K562 (cell line): ENCODE measurements at regions not wholly inside any gene's neighbourhood (a gene's known extent, or its start where the extent isn't known, plus 50 kb on each side); places are given as distances from the start of the nearest gene placed in this dataset.

Experiments used
- ATAC-seq: fragments of 200-7000 bp; cut with Tn5 transposase; 3 replicates; pipeline ENCODE4 v1.9.1; 2020; ENCODE audit warnings: moderate library complexity
- BruUV-seq: library from RNA; stranded (reverse); fragments of 400-500 nt; replicated peaks from 2 replicates; lab custom pipeline; 2021; lab: Mats Ljungman, UMichigan
- CTCF ChIA-PET: fragments of 300-600 bp; formaldehyde crosslinking; extraction: SDS; loops from one replicate; lab custom pipeline; 2021; ENCODE audit warnings: low intra/inter-chr PET ratio; lab: Yijun Ruan, JAX
- POLR2A ChIA-PET: fragments of 300-600, 350-650 bp; sonication (Branson Sonifier 250); formaldehyde crosslinking; extraction: SDS; loops from one replicate; lab custom pipeline; 2021; ENCODE audit warnings: antibody characterized with exemption, inconsistent platforms; lab: Yijun Ruan, JAX
- DNase-seq, 4 experiments: peaks; one replicate each; pipeline versions ENCODE4 v3.0.0 to v3.0.0-alpha.2; 2011 to 2018; ENCODE audit warnings: low spot score in 3 of 4, mixed read lengths in 3 of 4; ENCODE audit errors: extremely low read depth in 1 of 4
- FAIRE-seq: peaks from 2 replicates; lab custom pipeline; 2011; peaks lifted over from hg19 to GRCh38; lab: Jason Lieb, UNC
- H2AFZ ChIP-seq: 2 replicates; pipeline ENCODE4 v1.6.0; 2011; ENCODE audit warnings: low read depth, low read length, control low read depth, inconsistent platforms
- H3K27ac ChIP-seq: fragments of 200-600 bp; 3 replicates; pipeline ENCODE4 v1.8.0; 2011; ENCODE audit warnings: low read depth, mild to moderate bottlenecking, control low read depth, inconsistent platforms, low read length, moderate library complexity, mixed read lengths; ENCODE audit errors: extremely low read depth
- H3K27me3 ChIP-seq, 2 experiments: fragments of 300-600 bp in 1 of 2; 2 replicates in 1 of 2; 3 replicates in 1 of 2; pipeline versions ENCODE4 v1.6.0 to v1.8.0; 2011; ENCODE audit warnings: inconsistent platforms in 2 of 2, low read length in 2 of 2, mild to moderate bottlenecking in 1 of 2, mixed read lengths in 1 of 2, moderate library complexity in 1 of 2; ENCODE audit not compliant: control insufficient read depth in 2 of 2, insufficient read depth in 2 of 2
- H3K36me3 ChIP-seq: fragments of 300-600 bp; 3 replicates; pipeline ENCODE4 v1.8.0; 2011; ENCODE audit warnings: mild to moderate bottlenecking, low read length, inconsistent platforms; ENCODE audit not compliant: control insufficient read depth, insufficient read depth
- H3K4me1 ChIP-seq, 2 experiments: fragments of 200-600 bp in 1 of 2; replicated peaks in 1 of 2; 2 replicates in 1 of 2; 3 replicates in 1 of 2; pipeline versions ENCODE4 v1.5.1 to v1.8.0; 2011; ENCODE audit warnings: inconsistent platforms in 2 of 2, low read length in 2 of 2, mild to moderate bottlenecking in 1 of 2, mixed read lengths in 1 of 2, moderate library complexity in 1 of 2; ENCODE audit not compliant: control insufficient read depth in 2 of 2, insufficient read depth in 2 of 2
- H3K4me2 ChIP-seq: 2 replicates; pipeline ENCODE4 v1.6.1; 2011; ENCODE audit warnings: low read length, control low read depth, inconsistent platforms, mixed read lengths; ENCODE audit not compliant: insufficient read depth
- H3K4me3 ChIP-seq: fragments of 200-600 bp; sonication (generic), shearing (Covaris generic); 2 replicates; pipeline ENCODE4 v1.5.1; 2016; ENCODE audit warnings: control low read depth, inconsistent platforms
- H3K79me2 ChIP-seq: fragments of 200-600 bp; 3 replicates; pipeline ENCODE4 v1.8.0; 2011; ENCODE audit warnings: low read length, inconsistent platforms; ENCODE audit not compliant: control insufficient read depth, insufficient read depth
- H3K9ac ChIP-seq, 2 experiments: 2 replicates each; pipeline versions ENCODE4 v1.6.0 to v1.6.1; 2011; ENCODE audit warnings: low read depth in 2 of 2, low read length in 2 of 2, control low read depth in 1 of 2, inconsistent platforms in 1 of 2, mild to moderate bottlenecking in 1 of 2, mixed read lengths in 1 of 2; ENCODE audit not compliant: insufficient read depth in 1 of 2
- H3K9me1 ChIP-seq: one replicate; pipeline ENCODE4 v1.6.0; 2011; ENCODE audit warnings: inconsistent platforms, mild to moderate bottlenecking, low read length, moderate library complexity; ENCODE audit not compliant: control insufficient read depth, insufficient read depth
- H3K9me3 ChIP-seq: replicated peaks from 2 replicates; pipeline ENCODE4 v1.5.1; 2011; ENCODE audit warnings: low read depth, low read length, inconsistent platforms; ENCODE audit not compliant: control insufficient read depth, insufficient read depth
- H4K20me1 ChIP-seq: replicated peaks from 2 replicates; pipeline ENCODE4 v1.6.1; 2011; ENCODE audit warnings: low read length, inconsistent platforms, mixed read lengths; ENCODE audit not compliant: control insufficient read depth, insufficient read depth
- BCOR ChIP-seq: fragments of 450-650 bp; IDR thresholded peaks from 2 replicates; pipeline ENCODE4 v1.6.1; 2016
- CREM ChIP-seq: IDR thresholded peaks from 2 replicates; pipeline ENCODE4 v1.6.1; 2014; ENCODE audit warnings: antibody characterized with exemption, low read depth
- ID3 ChIP-seq, 2 experiments: fragments of 250-450 bp in 1 of 2; fragments of 450-650 bp in 1 of 2; sonication (Bioruptor Pico) in 1 of 2; IDR thresholded peaks; 2 replicates each; pipeline versions ENCODE4 v1.6.1 to v1.8.0; 2016 to 2021; ENCODE audit warnings: mild to moderate bottlenecking in 2 of 2, moderate library complexity in 2 of 2, missing compliant biosample characterization in 1 of 2, missing genetic modification characterization in 1 of 2
- KAT7 ChIP-seq: sonication (generic); formaldehyde crosslinking; IDR thresholded peaks from 2 replicates; pipeline ENCODE4 v1.8.0; 2022; ENCODE audit warnings: missing genetic modification reagents, mild to moderate bottlenecking, borderline replicate concordance
- NEUROD1 ChIP-seq: fragments of 150-350 bp; IDR thresholded peaks from 2 replicates; pipeline ENCODE4 v1.6.1; 2014; ENCODE audit warnings: borderline replicate concordance, low read length, low read depth; ENCODE audit not compliant: partially characterized antibody
- SIN3A ChIP-seq, 2 experiments: fragments of 150-350 bp in 1 of 2; IDR thresholded peaks; 2 replicates each; pipeline ENCODE4 v1.6.1; 2011 to 2016; ENCODE audit warnings: borderline replicate concordance in 2 of 2, low read depth in 2 of 2, low read length in 2 of 2, mild to moderate bottlenecking in 2 of 2, moderate library complexity in 2 of 2; ENCODE audit not compliant: control insufficient read depth in 1 of 2
- SIRT6 ChIP-seq: IDR thresholded peaks from one replicate; pipeline ENCODE4 v1.6.1; 2012; ENCODE audit warnings: low read depth, mild to moderate bottlenecking, control low read depth, inconsistent platforms, low read length, moderate library complexity
- SMARCC2 ChIP-seq: fragments of 450-650 bp; IDR thresholded peaks from 2 replicates; pipeline ENCODE4 v1.6.1; 2017; ENCODE audit warnings: antibody characterized with exemption, moderate library complexity, mild to moderate bottlenecking, low read depth
- ZBTB7A ChIP-seq: IDR thresholded peaks from 2 replicates; pipeline ENCODE4 v1.6.1; 2011; ENCODE audit warnings: low read depth, mild to moderate bottlenecking, low read length, moderate library complexity, borderline replicate concordance; ENCODE audit not compliant: control insufficient read depth
- ZNF133 ChIP-seq: fragments of 250-450 bp; sonication (Bioruptor Pico); IDR thresholded peaks from 2 replicates; pipeline ENCODE4 v1.4.0; 2020; ENCODE audit warnings: mild to moderate bottlenecking
- ZNF197 ChIP-seq: fragments of 200-800 bp; sonication (Bioruptor generic); IDR thresholded peaks from 2 replicates; pipeline ENCODE4 v1.6.1; 2016; ENCODE audit warnings: low read depth, missing genetic modification characterization, missing compliant biosample characterization
- WGBS: fragments of 100-300 bp; shearing (Covaris generic); methylation state at CpG from one replicate; pipeline ENCODE4 v1.1.6; 2016; ENCODE audit warnings: low coverage, mixed read lengths; ENCODE audit not compliant: insufficient coverage; ENCODE audit errors: missing lambda C conversion rate; 5-methylcytosine and 5-hydroxymethylcytosine counted together
- in situ Hi-C: fragments of 300-500 bp; cut with MboI; formaldehyde crosslinking; loops from 4 replicates; pipeline ENCODE4 v1.15.0; 2018; ENCODE audit warnings: inconsistent platforms, mixed read lengths
- intact Hi-C: fragments of 100-400 bp; cut with micrococcal nuclease; formaldehyde crosslinking; loops from 2 replicates; pipeline ENCODE4 v1.14.2; 2022
- TF ChIP-seq, protein P1 (sequence below): sonication (generic); formaldehyde crosslinking; IDR thresholded peaks from 2 replicates; pipeline ENCODE4 v1.8.1; 2023; ENCODE audit warnings: mild to moderate bottlenecking, missing genetic modification reagents
- TF ChIP-seq, protein P2 (sequence below): fragments of 450-650 bp; conservative IDR thresholded peaks from 2 replicates; pipeline ENCODE4 v1.6.1; 2016; ENCODE audit warnings: missing genetic modification characterization, low read depth, mild to moderate bottlenecking, control low read depth, missing compliant biosample characterization
- TF ChIP-seq, protein P3 (sequence below): fragments of 250-450 bp; sonication (Bioruptor Pico); IDR thresholded peaks from 2 replicates; pipeline ENCODE4 v1.5.0; 2021
- TF ChIP-seq, protein P4 (sequence below): fragments of 150-350 bp; conservative IDR thresholded peaks from 2 replicates; pipeline ENCODE4 v1.6.1; 2014; ENCODE audit warnings: low read length

DNA sequence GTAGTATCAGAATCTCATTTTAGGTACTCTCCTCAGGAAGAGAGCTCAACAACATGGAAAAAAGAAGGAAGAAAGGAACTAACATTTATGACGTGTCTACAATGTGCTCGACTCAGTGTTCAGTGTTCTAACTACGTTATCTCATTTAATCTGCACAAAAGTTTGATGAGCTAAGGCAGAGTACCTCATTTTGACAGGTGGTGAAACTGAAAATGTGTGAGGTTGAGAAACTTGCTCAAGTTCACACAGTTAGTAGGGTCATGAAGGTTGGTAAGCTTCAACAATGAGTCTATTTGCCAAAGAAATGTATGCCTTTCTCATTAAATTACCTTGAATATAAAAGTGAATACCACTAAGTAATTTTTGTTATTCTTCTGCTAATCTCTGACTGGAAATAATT, 165.1 kb downstream of the CAAP1 start:
- no peaks in the 10 kb centered on the region for H3K9me3 ChIP-seq
- H3K27ac ChIP-seq, result no peak overlapping the region
- H4K20me1 ChIP-seq, result no peaks in the 10 kb centered on the region
- no peaks in the 10 kb centered on the region for H3K79me2 ChIP-seq
- ATAC-seq (no peak), FAIRE-seq (no peak), DNase-seq (no peak)
- intact Hi-C loops, result no loop called here
- 0% methylated on average over 2 of the region's 3 CpGs for WGBS
- ChIA-PET POLR2A (interaction anchor here (0.8 kb wide), 1 partner anchor 881 kb away, joined by 3 read pairs; no protein-coding TSS in a partner anchor), CTCF (no interaction called here)
- in situ Hi-C loops, result no loop called here
- H3K4me3 ChIP-seq, result no peak overlapping the region
- H2AFZ ChIP-seq, result no peak overlapping the region
- H3K4me1 ChIP-seq, result no peaks in the 10 kb centered on the region
- no peak overlapping the region for H3K9ac ChIP-seq
- BruUV-seq, result no TSS peak
- H3K27me3 ChIP-seq, result no peaks in the 10 kb centered on the region
- H3K9me1 ChIP-seq, result no peaks in the 10 kb centered on the region
- H3K4me2 ChIP-seq, result no peak overlapping the region
- H3K36me3 ChIP-seq, result no peaks in the 10 kb centered on the region
- TF ChIP-seq SIRT6, result no peak
- TF ChIP-seq ID3 (CRISPR knock-in tag; IDR thresholded peaks at IDR 0.05), result no peak
- no peak for TF ChIP-seq ID3 (tag; IDR thresholded peaks at IDR 0.05)
- no peak for TF ChIP-seq CREM
- TF ChIP-seq KAT7 (CRISPR knock-in tag), result no peak
- TF ChIP-seq ZNF133 (CRISPR knock-in tag), result no peak
- TF ChIP-seq SMARCC2, result no peak
- no peak for TF ChIP-seq ZNF197
- TF ChIP-seq, protein P1, sequence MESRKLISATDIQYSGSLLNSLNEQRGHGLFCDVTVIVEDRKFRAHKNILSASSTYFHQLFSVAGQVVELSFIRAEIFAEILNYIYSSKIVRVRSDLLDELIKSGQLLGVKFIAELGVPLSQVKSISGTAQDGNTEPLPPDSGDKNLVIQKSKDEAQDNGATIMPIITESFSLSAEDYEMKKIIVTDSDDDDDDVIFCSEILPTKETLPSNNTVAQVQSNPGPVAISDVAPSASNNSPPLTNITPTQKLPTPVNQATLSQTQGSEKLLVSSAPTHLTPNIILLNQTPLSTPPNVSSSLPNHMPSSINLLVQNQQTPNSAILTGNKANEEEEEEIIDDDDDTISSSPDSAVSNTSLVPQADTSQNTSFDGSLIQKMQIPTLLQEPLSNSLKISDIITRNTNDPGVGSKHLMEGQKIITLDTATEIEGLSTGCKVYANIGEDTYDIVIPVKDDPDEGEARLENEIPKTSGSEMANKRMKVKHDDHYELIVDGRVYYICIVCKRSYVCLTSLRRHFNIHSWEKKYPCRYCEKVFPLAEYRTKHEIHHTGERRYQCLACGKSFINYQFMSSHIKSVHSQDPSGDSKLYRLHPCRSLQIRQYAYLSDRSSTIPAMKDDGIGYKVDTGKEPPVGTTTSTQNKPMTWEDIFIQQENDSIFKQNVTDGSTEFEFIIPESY (CRISPR knock-in tag), result no peak
- no peak for TF ChIP-seq ZBTB7A
- TF ChIP-seq, protein P2, sequence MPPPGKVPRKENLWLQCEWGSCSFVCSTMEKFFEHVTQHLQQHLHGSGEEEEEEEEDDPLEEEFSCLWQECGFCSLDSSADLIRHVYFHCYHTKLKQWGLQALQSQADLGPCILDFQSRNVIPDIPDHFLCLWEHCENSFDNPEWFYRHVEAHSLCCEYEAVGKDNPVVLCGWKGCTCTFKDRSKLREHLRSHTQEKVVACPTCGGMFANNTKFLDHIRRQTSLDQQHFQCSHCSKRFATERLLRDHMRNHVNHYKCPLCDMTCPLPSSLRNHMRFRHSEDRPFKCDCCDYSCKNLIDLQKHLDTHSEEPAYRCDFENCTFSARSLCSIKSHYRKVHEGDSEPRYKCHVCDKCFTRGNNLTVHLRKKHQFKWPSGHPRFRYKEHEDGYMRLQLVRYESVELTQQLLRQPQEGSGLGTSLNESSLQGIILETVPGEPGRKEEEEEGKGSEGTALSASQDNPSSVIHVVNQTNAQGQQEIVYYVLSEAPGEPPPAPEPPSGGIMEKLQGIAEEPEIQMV (tag), result no peak
- TF ChIP-seq, protein P3, sequence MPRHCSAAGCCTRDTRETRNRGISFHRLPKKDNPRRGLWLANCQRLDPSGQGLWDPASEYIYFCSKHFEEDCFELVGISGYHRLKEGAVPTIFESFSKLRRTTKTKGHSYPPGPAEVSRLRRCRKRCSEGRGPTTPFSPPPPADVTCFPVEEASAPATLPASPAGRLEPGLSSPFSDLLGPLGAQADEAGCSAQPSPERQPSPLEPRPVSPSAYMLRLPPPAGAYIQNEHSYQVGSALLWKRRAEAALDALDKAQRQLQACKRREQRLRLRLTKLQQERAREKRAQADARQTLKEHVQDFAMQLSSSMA (CRISPR knock-in tag), result no peak
- no peak for TF ChIP-seq NEUROD1
- TF ChIP-seq, protein P4, sequence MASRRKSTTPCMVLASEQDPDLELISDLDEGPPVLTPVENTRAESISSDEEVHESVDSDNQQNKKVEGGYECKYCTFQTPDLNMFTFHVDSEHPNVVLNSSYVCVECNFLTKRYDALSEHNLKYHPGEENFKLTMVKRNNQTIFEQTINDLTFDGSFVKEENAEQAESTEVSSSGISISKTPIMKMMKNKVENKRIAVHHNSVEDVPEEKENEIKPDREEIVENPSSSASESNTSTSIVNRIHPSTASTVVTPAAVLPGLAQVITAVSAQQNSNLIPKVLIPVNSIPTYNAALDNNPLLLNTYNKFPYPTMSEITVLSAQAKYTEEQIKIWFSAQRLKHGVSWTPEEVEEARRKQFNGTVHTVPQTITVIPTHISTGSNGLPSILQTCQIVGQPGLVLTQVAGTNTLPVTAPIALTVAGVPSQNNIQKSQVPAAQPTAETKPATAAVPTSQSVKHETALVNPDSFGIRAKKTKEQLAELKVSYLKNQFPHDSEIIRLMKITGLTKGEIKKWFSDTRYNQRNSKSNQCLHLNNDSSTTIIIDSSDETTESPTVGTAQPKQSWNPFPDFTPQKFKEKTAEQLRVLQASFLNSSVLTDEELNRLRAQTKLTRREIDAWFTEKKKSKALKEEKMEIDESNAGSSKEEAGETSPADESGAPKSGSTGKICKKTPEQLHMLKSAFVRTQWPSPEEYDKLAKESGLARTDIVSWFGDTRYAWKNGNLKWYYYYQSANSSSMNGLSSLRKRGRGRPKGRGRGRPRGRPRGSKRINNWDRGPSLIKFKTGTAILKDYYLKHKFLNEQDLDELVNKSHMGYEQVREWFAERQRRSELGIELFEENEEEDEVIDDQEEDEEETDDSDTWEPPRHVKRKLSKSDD, result no peak
- TF ChIP-seq BCOR, result no peak
- no peak for TF ChIP-seq SIN3A (IDR thresholded peaks at IDR 0.05; ENCODE audit: borderline replicate concordance in 2 of 2, control insufficient read depth in 1 of 2, low read depth in 2 of 2, low read length in 2 of 2)
